Omental fat pad (tissue), 3 donors: ENCODE measurements at regions not wholly inside any gene's neighbourhood (a gene's known extent, or its start where the extent isn't known, plus 50 kb on each side); places are given as distances from the start of the nearest gene placed in this dataset.

Experiments
- ATAC-seq: fragments of 150-250 bp; one replicate; pipeline ENCODE4 v1.9.1; 2016; ENCODE audit warnings: mild to moderate bottlenecking, moderate library complexity; ENCODE audit not compliant: low FRiP score
- DNase-seq: peaks from one replicate; pipeline ENCODE4 v3.0.0-alpha.2; 2019; ENCODE audit warnings: low spot score
- TF ChIP-seq, protein P1 (sequence below), 3 donors: fragments of 450-650 bp; IDR thresholded peaks; one replicate each; pipeline ENCODE4 v1.5.1; 2016 to 2017; ENCODE audit warnings: antibody characterized with exemption in 3 of 3, mild to moderate bottlenecking in 3 of 3, moderate library complexity in 2 of 3

DNA sequence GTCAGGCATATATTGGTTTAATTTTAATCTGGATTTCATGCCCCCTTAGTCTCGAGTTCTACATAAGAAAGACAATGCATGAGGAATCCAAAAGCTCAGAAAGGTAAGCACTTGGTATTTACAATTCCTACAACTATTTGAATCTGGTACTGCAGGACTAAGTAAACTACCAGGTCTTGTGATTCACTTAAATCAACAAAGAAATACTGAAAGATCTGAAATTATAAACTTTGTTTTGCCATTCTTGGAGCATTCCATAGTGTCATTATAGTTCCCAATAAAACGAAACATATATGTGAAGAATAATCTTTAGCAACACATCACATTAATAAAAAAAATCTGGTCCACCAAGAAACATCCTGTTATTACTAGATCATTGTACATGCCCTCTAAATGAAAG is 482.3 kb downstream of the ANKRD50 start:
- ATAC-seq (no peak), DNase-seq (no peak)

DNA sequence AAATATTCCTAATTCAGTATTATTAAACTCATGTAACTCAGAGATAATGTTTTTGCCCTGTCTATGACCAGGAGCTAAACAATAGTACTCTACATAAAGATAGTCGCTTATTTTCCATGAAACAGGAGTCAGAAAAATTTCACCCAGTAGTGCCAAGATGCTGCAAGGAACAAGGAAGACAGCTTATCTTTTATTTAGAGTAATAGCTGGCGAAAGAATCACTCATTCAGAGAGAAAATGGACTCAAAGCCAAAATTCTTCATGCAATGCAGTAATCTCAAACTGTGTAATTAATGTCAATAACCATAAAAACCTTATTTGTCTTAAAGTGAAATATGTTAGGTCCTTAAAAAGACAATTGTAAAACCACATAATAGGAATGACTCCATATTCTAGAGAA is 477.8 kb downstream of the ANKRD50 start:
- ATAC-seq (no peak), DNase-seq (no peak)
- TF ChIP-seq, protein P1, sequence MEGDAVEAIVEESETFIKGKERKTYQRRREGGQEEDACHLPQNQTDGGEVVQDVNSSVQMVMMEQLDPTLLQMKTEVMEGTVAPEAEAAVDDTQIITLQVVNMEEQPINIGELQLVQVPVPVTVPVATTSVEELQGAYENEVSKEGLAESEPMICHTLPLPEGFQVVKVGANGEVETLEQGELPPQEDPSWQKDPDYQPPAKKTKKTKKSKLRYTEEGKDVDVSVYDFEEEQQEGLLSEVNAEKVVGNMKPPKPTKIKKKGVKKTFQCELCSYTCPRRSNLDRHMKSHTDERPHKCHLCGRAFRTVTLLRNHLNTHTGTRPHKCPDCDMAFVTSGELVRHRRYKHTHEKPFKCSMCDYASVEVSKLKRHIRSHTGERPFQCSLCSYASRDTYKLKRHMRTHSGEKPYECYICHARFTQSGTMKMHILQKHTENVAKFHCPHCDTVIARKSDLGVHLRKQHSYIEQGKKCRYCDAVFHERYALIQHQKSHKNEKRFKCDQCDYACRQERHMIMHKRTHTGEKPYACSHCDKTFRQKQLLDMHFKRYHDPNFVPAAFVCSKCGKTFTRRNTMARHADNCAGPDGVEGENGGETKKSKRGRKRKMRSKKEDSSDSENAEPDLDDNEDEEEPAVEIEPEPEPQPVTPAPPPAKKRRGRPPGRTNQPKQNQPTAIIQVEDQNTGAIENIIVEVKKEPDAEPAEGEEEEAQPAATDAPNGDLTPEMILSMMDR (IDR thresholded peaks at IDR 0.05): no peak

More for the DNA sequence above, 482.3 kb downstream of the ANKRD50 start:
- TF ChIP-seq, protein P1 (IDR thresholded peaks at IDR 0.05): no peak

GRCh38 chr4:124243671-124244366 is 468.7 kb downstream of the ANKRD50 start:
- no peak for ATAC-seq
- TF ChIP-seq, protein P1 (IDR thresholded peaks at IDR 0.05): no peak

GRCh38 chr4:124253080-124253479 is 459.5 kb downstream of the ANKRD50 start:
- ATAC-seq: no peak
- no peak for DNase-seq
- TF ChIP-seq, protein P1 (IDR thresholded peaks at IDR 0.05): no peak

More at GRCh38 chr4:124243671-124244366, 468.7 kb downstream of the ANKRD50 start:
- DNase-seq: no peak

DNA sequence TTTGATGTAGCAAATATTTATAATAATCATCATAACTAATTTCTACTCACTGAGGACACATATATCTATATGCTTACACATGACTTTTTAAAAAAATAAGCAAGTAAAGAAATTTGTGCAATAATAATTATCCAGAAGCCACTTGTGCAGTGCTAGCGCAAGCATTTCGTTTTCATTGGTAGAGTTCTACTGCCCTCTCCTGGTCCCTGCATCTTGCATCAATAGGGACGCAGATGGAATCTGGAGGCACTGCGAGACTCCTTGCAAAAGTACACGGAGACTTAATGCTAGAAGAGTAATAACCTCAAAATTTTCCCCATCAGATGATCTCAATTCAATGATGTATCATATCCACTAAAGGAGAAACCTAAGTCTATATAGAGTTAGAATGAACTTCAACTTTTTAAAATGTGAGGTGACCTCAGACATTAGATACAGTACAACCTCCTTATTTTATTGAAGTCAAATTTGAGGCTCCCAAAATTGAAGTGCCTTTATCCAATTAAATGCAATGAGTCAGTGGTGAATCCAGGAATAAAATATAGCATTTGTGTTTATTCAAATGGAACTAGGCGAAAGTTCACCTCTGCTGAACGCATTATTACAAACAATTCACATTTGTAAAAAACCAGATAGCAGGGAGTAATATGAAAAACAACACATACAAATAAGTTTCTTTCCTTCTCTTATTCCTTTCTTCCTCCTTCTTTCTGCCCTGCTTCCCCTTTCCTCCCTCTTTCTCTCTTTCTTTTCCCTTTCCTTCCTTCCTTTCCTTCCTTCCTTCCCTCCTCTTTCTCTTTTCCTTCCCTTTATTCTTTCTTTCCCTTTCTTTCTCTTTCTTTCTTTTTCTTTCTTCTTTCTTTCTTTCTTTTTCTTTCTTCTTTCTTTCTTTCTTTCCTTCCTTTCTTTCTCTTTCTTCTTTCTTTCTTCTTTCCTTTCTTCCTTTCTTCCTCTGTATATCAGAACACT is 450.0 kb downstream of the ANKRD50 start:
- TF ChIP-seq, protein P1 (IDR thresholded peaks at IDR 0.05): peak in 1 of 3 donors; percentile 7
- DNase-seq: peak; percentile 26
- peak; percentile 95 for ATAC-seq

DNA sequence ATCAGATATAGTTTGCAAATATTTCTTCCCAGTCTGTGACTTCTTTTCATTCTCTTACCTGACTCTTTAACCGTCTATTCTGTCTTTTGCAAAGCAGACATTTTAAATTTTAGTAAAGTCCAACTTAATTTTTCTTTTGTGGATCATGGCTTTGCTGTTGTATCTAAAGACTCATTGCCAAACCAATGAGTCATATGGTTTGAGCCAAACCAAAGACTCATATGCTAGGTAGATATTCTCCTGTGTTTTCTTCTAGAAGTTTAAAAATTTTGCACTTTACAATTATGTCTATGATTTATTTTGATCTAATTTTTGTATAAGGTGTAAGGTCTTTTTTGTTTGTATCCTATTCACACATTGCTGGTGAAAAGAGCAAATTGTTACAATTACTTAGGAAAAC is 446.8 kb downstream of the ANKRD50 start:
- ATAC-seq (no peak), DNase-seq (no peak)
- TF ChIP-seq, protein P1 (IDR thresholded peaks at IDR 0.05): no peak
